Vagina (tissue), 2 donors: ENCODE measurements at regions not wholly inside any gene's neighbourhood (a gene's known extent, or its start where the extent isn't known, plus 50 kb on each side); places are given as distances from the start of the nearest gene placed in this dataset.

Source experiments
- POLR2A ChIP-seq, 2 donors: fragments of 450-650 bp; IDR thresholded peaks; one replicate each; pipeline ENCODE4 v1.6.1; 2017; ENCODE audit warnings: antibody characterized with exemption in 2 of 2, mild to moderate bottlenecking in 2 of 2, moderate library complexity in 2 of 2
- POLR2AphosphoS5 ChIP-seq, 2 donors: sonication (generic); formaldehyde crosslinking; IDR thresholded peaks; one replicate each; pipeline ENCODE4 v1.9.0; 2017; ENCODE audit warnings: antibody characterized with exemption in 2 of 2, mild to moderate bottlenecking in 2 of 2, low read depth in 1 of 2; ENCODE audit not compliant: insufficient read depth in 1 of 2
- TF ChIP-seq, protein P1 (sequence below), 3 experiments: fragments of 450-650 bp in 2 of 3; fragments of 200-600 bp in 1 of 3; sonication (generic) in 1 of 3; IDR thresholded peaks; one replicate each; pipeline ENCODE4 v1.5.1; 2017 to 2019; ENCODE audit warnings: antibody characterized with exemption in 3 of 3, mild to moderate bottlenecking in 2 of 3, moderate library complexity in 2 of 3

DNA sequence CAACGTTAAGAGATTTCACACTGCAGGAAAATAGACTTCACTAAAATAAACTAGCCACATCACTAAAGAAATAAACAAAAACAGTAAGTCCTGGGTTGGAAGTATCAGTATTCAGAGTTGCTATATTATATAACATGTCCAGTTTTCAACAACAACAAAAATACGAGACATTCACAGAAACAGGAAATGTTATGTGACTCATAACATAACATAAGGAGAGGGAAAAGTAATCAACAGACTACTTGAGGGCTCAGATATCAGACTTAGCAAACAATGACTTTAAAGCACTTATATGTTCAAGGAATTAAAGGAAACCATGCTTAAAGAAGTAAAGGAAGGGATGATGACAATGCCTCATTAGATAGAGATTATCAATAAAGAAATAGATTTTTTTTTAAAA lies 73.5 kb upstream of the MKLN1 start:
- TF ChIP-seq, protein P1, sequence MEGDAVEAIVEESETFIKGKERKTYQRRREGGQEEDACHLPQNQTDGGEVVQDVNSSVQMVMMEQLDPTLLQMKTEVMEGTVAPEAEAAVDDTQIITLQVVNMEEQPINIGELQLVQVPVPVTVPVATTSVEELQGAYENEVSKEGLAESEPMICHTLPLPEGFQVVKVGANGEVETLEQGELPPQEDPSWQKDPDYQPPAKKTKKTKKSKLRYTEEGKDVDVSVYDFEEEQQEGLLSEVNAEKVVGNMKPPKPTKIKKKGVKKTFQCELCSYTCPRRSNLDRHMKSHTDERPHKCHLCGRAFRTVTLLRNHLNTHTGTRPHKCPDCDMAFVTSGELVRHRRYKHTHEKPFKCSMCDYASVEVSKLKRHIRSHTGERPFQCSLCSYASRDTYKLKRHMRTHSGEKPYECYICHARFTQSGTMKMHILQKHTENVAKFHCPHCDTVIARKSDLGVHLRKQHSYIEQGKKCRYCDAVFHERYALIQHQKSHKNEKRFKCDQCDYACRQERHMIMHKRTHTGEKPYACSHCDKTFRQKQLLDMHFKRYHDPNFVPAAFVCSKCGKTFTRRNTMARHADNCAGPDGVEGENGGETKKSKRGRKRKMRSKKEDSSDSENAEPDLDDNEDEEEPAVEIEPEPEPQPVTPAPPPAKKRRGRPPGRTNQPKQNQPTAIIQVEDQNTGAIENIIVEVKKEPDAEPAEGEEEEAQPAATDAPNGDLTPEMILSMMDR (IDR thresholded peaks at IDR 0.05), result no peak
- TF ChIP-seq POLR2A (IDR thresholded peaks at IDR 0.05) (no peak), POLR2AphosphoS5 (IDR thresholded peaks at IDR 0.05; ENCODE audit: insufficient read depth in 1 of 2, low read depth in 1 of 2) (no peak)
